Activated naive CD4-positive, alpha-beta T cell treated with anti-CD3 and anti-CD28 coated beads, Interleukin-2, amount 50 U/mL, for 24 hours (primary cell): ENCODE measurements at regions not wholly inside any gene's neighbourhood (a gene's known extent, or its start where the extent isn't known, plus 50 kb on each side); places are given as distances from the start of the nearest gene placed in this dataset.
"Not testable (repeated sequence)": the region's sequence is repeated elsewhere in the genome, so short reads cannot be mapped to it uniquely, and the experiment has no call there.

Experiments
- H3K27ac Mint-ChIP-seq: one replicate; pipeline ENCODE4 v1.8.0; 2021; ENCODE audit warnings: mild to moderate bottlenecking, mixed read lengths
- H3K27me3 Mint-ChIP-seq: one replicate; pipeline ENCODE4 v1.8.0; 2021; ENCODE audit warnings: mixed read lengths
- H3K36me3 Mint-ChIP-seq: one replicate; pipeline ENCODE4 v1.8.0; 2021; ENCODE audit warnings: mixed read lengths
- H3K4me1 Mint-ChIP-seq: one replicate; pipeline ENCODE4 v1.8.0; 2021; ENCODE audit warnings: mixed read lengths
- H3K4me3 Mint-ChIP-seq: one replicate; pipeline ENCODE4 v1.8.0; 2021; ENCODE audit warnings: mild to moderate bottlenecking, mixed read lengths
- H3K9me3 Mint-ChIP-seq: one replicate; pipeline ENCODE4 v1.8.0; 2021; ENCODE audit warnings: mixed read lengths

GRCh38 chr22:47902646-47903180, 1140.3 kb downstream of the TBC1D22A start:
- no peaks in the 10 kb centered on the region for H3K36me3 Mint-ChIP-seq
- H3K4me3 Mint-ChIP-seq: no peak overlapping the region
- no peaks in the 10 kb centered on the region for H3K9me3 Mint-ChIP-seq
- H3K27ac Mint-ChIP-seq: no peak overlapping the region
- H3K4me1 Mint-ChIP-seq: no peaks in the 10 kb centered on the region
- H3K27me3 Mint-ChIP-seq: no peaks in the 10 kb centered on the region

- no peak overlapping the region for H3K4me3 Mint-ChIP-seq
- H3K9me3 Mint-ChIP-seq: no peaks in the 10 kb centered on the region
- H3K4me1 Mint-ChIP-seq: no peaks in the 10 kb centered on the region
- no peak overlapping the region for H3K27ac Mint-ChIP-seq
- no peaks in the 10 kb centered on the region for H3K36me3 Mint-ChIP-seq
- no peaks in the 10 kb centered on the region for H3K27me3 Mint-ChIP-seq
Observed at GRCh38 chr22:47901911-47902310, 1139.5 kb downstream of the TBC1D22A start.

- Mint-ChIP-seq H3K4me3 (no peak overlapping the region), H3K27ac (no peak overlapping the region), H3K4me1 (no peaks in the 10 kb centered on the region), H3K36me3 (no peaks in the 10 kb centered on the region), H3K27me3 (no peaks in the 10 kb centered on the region), H3K9me3 (no peaks in the 10 kb centered on the region)
Observed at GRCh38 chr22:47899894-47900293, 1137.4 kb downstream of the TBC1D22A start.

GRCh38 chr22:47898946-47899345, 1136.5 kb downstream of the TBC1D22A start:
- peaks cover 1% of the 10 kb centered on the region for H3K27me3 Mint-ChIP-seq
- no peak overlapping the region for H3K4me3 Mint-ChIP-seq
- H3K27ac Mint-ChIP-seq: no peak overlapping the region
- H3K4me1 Mint-ChIP-seq: no peaks in the 10 kb centered on the region
- H3K9me3 Mint-ChIP-seq: peaks cover 6% of the 10 kb centered on the region
- H3K36me3 Mint-ChIP-seq: no peaks in the 10 kb centered on the region

GRCh38 chr22:47891609-47892008, 1129.2 kb downstream of the TBC1D22A start:
- Mint-ChIP-seq H3K36me3 (no peaks in the 10 kb centered on the region), H3K9me3 (peaks cover 8% of the 10 kb centered on the region), H3K4me1 (no peaks in the 10 kb centered on the region), H3K27me3 (peaks cover 3% of the 10 kb centered on the region), H3K27ac (no peak overlapping the region), H3K4me3 (no peak overlapping the region)

GRCh38 chr22:47888817-47889216, 1126.4 kb downstream of the TBC1D22A start:
- Mint-ChIP-seq H3K27ac (peak overlapping the region; percentile 38), H3K4me3 (no peak overlapping the region), H3K27me3 (peaks cover 3% of the 10 kb centered on the region), H3K9me3 (peaks cover under 1% of the 10 kb centered on the region), H3K4me1 (no peaks in the 10 kb centered on the region), H3K36me3 (no peaks in the 10 kb centered on the region)

GRCh38 chr22:47884775-47885174, 1122.3 kb downstream of the TBC1D22A start:
- Mint-ChIP-seq H3K36me3 (no peaks in the 10 kb centered on the region), H3K9me3 (no peaks in the 10 kb centered on the region), H3K27me3 (peaks cover 3% of the 10 kb centered on the region), H3K4me3 (no peak overlapping the region), H3K27ac (no peak overlapping the region), H3K4me1 (no peaks in the 10 kb centered on the region)

GRCh38 chr22:47884200-47884599, 1121.8 kb downstream of the TBC1D22A start:
- Mint-ChIP-seq H3K4me3 (no peak overlapping the region), H3K27me3 (peaks cover 3% of the 10 kb centered on the region), H3K9me3 (no peaks in the 10 kb centered on the region), H3K4me1 (no peaks in the 10 kb centered on the region), H3K27ac (no peak overlapping the region), H3K36me3 (no peaks in the 10 kb centered on the region)

- H3K4me1 Mint-ChIP-seq: no peaks in the 10 kb centered on the region
Observed at GRCh38 chr22:47883757-47884156, 1121.3 kb downstream of the TBC1D22A start.

GRCh38 chr22:47879346-47879745, 1116.9 kb downstream of the TBC1D22A start:
- no peaks in the 10 kb centered on the region for H3K4me1 Mint-ChIP-seq
- H3K4me3 Mint-ChIP-seq: no peak overlapping the region
- no peaks in the 10 kb centered on the region for H3K27me3 Mint-ChIP-seq
- H3K36me3 Mint-ChIP-seq: no peaks in the 10 kb centered on the region
- no peaks in the 10 kb centered on the region for H3K9me3 Mint-ChIP-seq
- H3K27ac Mint-ChIP-seq: no peak overlapping the region

More at GRCh38 chr22:47883757-47884156, 1121.3 kb downstream of the TBC1D22A start:
- no peaks in the 10 kb centered on the region for H3K9me3 Mint-ChIP-seq
- no peaks in the 10 kb centered on the region for H3K36me3 Mint-ChIP-seq
- no peak overlapping the region for H3K27ac Mint-ChIP-seq
- H3K4me3 Mint-ChIP-seq: no peak overlapping the region
- H3K27me3 Mint-ChIP-seq: peaks cover 3% of the 10 kb centered on the region

GRCh38 chr22:47878460-47878859, 1116.0 kb downstream of the TBC1D22A start:
- no peaks in the 10 kb centered on the region for H3K9me3 Mint-ChIP-seq

GRCh38 chr22:47872761-47873535, 1110.5 kb downstream of the TBC1D22A start:
- Mint-ChIP-seq H3K27me3 (no peaks in the 10 kb centered on the region), H3K9me3 (no peaks in the 10 kb centered on the region), H3K36me3 (no peaks in the 10 kb centered on the region), H3K4me3 (no peak overlapping the region), H3K27ac (no peak overlapping the region), H3K4me1 (no peaks in the 10 kb centered on the region)

More at GRCh38 chr22:47878460-47878859, 1116.0 kb downstream of the TBC1D22A start:
- Mint-ChIP-seq H3K27ac (no peak overlapping the region), H3K36me3 (no peaks in the 10 kb centered on the region), H3K27me3 (no peaks in the 10 kb centered on the region), H3K4me1 (no peaks in the 10 kb centered on the region), H3K4me3 (no peak overlapping the region)

- Mint-ChIP-seq H3K9me3 (no peaks in the 10 kb centered on the region), H3K36me3 (no peaks in the 10 kb centered on the region), H3K4me3 (no peak overlapping the region), H3K27me3 (peaks cover 4% of the 10 kb centered on the region), H3K4me1 (no peaks in the 10 kb centered on the region), H3K27ac (no peak overlapping the region)
Observed at GRCh38 chr22:47865626-47866025, 1103.2 kb downstream of the TBC1D22A start.

- no peaks in the 10 kb centered on the region for H3K4me1 Mint-ChIP-seq
- H3K27me3 Mint-ChIP-seq: peaks cover 6% of the 10 kb centered on the region
- no peak overlapping the region for H3K4me3 Mint-ChIP-seq
- H3K27ac Mint-ChIP-seq: no peak overlapping the region
- H3K9me3 Mint-ChIP-seq: no peaks in the 10 kb centered on the region
- no peaks in the 10 kb centered on the region for H3K36me3 Mint-ChIP-seq
Observed at GRCh38 chr22:47862394-47862793, 1099.9 kb downstream of the TBC1D22A start.

- not testable (repeated sequence) for H3K4me1 Mint-ChIP-seq
Observed at GRCh38 chr22:47860907-47861306, 1098.5 kb downstream of the TBC1D22A start.

GRCh38 chr22:47859881-47860525, 1097.6 kb downstream of the TBC1D22A start:
- Mint-ChIP-seq H3K27ac (no peak overlapping the region), H3K9me3 (no peaks in the 10 kb centered on the region), H3K36me3 (no peaks in the 10 kb centered on the region), H3K4me1 (no peaks in the 10 kb centered on the region), H3K4me3 (no peak overlapping the region), H3K27me3 (peaks cover 8% of the 10 kb centered on the region)

More at GRCh38 chr22:47860907-47861306, 1098.5 kb downstream of the TBC1D22A start:
- H3K9me3 Mint-ChIP-seq, H3K36me3 Mint-ChIP-seq, H3K27ac Mint-ChIP-seq, H3K4me3 Mint-ChIP-seq, H3K27me3 Mint-ChIP-seq: not testable (repeated sequence)
